Keratinocyte (primary cell): ENCODE measurements at regions not wholly inside any gene's neighbourhood (a gene's known extent, or its start where the extent isn't known, plus 50 kb on each side); places are given as distances from the start of the nearest gene placed in this dataset.
"Not testable (repeated sequence)": the region's sequence is repeated elsewhere in the genome, so short reads cannot be mapped to it uniquely, and the experiment has no call there.

Source experiments
- DNase-seq: peaks from one replicate; pipeline ENCODE4 v3.0.0-alpha.2; 2011; ENCODE audit warnings: low read depth, missing footprints, low spot score
- FAIRE-seq: peaks from 2 replicates; lab custom pipeline; 2011; peaks lifted over from hg19 to GRCh38; lab: Jason Lieb, UNC
- H2AFZ ChIP-seq: 2 replicates; pipeline ENCODE4 v1.6.0; 2012; ENCODE audit warnings: low read length, control low read depth, inconsistent platforms; ENCODE audit not compliant: control insufficient read depth
- H3K27ac ChIP-seq: 2 replicates; pipeline ENCODE4 v1.5.1; 2011; ENCODE audit warnings: low read length; ENCODE audit not compliant: control insufficient read depth, insufficient read depth
- H3K27me3 ChIP-seq: 3 replicates; pipeline ENCODE4 v1.6.0; 2011; ENCODE audit warnings: low read length; ENCODE audit not compliant: control insufficient read depth, insufficient read depth; ENCODE audit errors: extremely low read depth
- H3K36me3 ChIP-seq, 2 experiments: 2 replicates in 1 of 2; 3 replicates in 1 of 2; pipeline ENCODE4 v1.5.1; 2011; ENCODE audit warnings: low read length in 2 of 2, mild to moderate bottlenecking in 1 of 2; ENCODE audit not compliant: control insufficient read depth in 2 of 2, insufficient read depth in 2 of 2; ENCODE audit errors: extremely low read depth in 1 of 2
- H3K4me1 ChIP-seq: 3 replicates; pipeline ENCODE4 v1.5.1; 2011; ENCODE audit warnings: low read length; ENCODE audit not compliant: control insufficient read depth, insufficient read depth; ENCODE audit errors: extremely low read depth
- H3K4me2 ChIP-seq: 3 replicates; pipeline ENCODE4 v1.6.0; 2011; ENCODE audit warnings: low read depth, low read length; ENCODE audit not compliant: control insufficient read depth, insufficient read depth; ENCODE audit errors: extremely low read depth
- H3K4me3 ChIP-seq, 3 experiments: fragments of 200-600 bp in 1 of 3; sonication (generic) in 1 of 3; 2 replicates in 2 of 3; 3 replicates in 1 of 3; pipeline ENCODE4 v1.5.1; 2011 to 2016; ENCODE audit warnings: low read length in 3 of 3, mild to moderate bottlenecking in 3 of 3, control low read depth in 2 of 3, inconsistent platforms in 1 of 3, low read depth in 1 of 3, mixed read lengths in 1 of 3, mixed run types in 1 of 3, moderate library complexity in 1 of 3; ENCODE audit not compliant: control insufficient read depth in 2 of 3, insufficient read depth in 2 of 3; ENCODE audit errors: extremely low read depth in 1 of 3
- H3K79me2 ChIP-seq: 2 replicates; pipeline ENCODE4 v1.6.0; 2012; ENCODE audit warnings: low read length; ENCODE audit not compliant: control insufficient read depth, insufficient read depth
- H3K9ac ChIP-seq: 3 replicates; pipeline ENCODE4 v1.6.0; 2011; ENCODE audit warnings: low read length; ENCODE audit not compliant: control insufficient read depth, insufficient read depth; ENCODE audit errors: extremely low read depth
- H3K9me1 ChIP-seq: 3 replicates; pipeline ENCODE4 v1.6.0; 2011; ENCODE audit warnings: low read length; ENCODE audit not compliant: control insufficient read depth, insufficient read depth; ENCODE audit errors: extremely low read depth
- H3K9me3 ChIP-seq: 2 replicates; pipeline ENCODE4 v1.5.1; 2012; ENCODE audit warnings: low read depth, low read length; ENCODE audit not compliant: control insufficient read depth
- H4K20me1 ChIP-seq: 3 replicates; pipeline ENCODE4 v1.6.0; 2011; ENCODE audit warnings: low read length; ENCODE audit not compliant: control insufficient read depth, insufficient read depth; ENCODE audit errors: extremely low read depth
- CTCF ChIP-seq, 3 experiments: IDR thresholded peaks in 1 of 3; conservative IDR thresholded peaks in 1 of 3; optimal IDR thresholded peaks in 1 of 3; 2 replicates in 2 of 3; 3 replicates in 1 of 3; pipeline versions ENCODE3 to v1.5.1; 2011; ENCODE audit warnings: low read length in 3 of 3, mild to moderate bottlenecking in 3 of 3, moderate library complexity in 2 of 3, control low read depth in 1 of 3, inconsistent platforms in 1 of 3; ENCODE audit not compliant: insufficient read depth in 2 of 3; ENCODE audit errors: extremely low read depth in 1 of 3
- EZH2 ChIP-seq: IDR thresholded peaks from one replicate; pipeline ENCODE4 v1.6.1; 2012; ENCODE audit warnings: inconsistent platforms, mild to moderate bottlenecking, low read length, moderate library complexity
- dilution Hi-C: fragments of 300-500 bp; cut with MboI; formaldehyde crosslinking; loops from one replicate; pipeline ENCODE4 v1.7.0; 2020; ENCODE audit warnings: low sequenced_read_pairs; ENCODE audit not compliant: extremely low pct_ligation_motif_present

- Histone ChIP-seq H3K9ac (no peak overlapping the region), H3K27ac (no peak overlapping the region), H3K79me2 (no peaks in the 10 kb centered on the region), H3K36me3 (no peaks in the 10 kb centered on the region), H3K27me3 (no peaks in the 10 kb centered on the region), H3K4me3 (no peak overlapping the region), H3K9me3 (no peaks in the 10 kb centered on the region), H3K4me1 (no peaks in the 10 kb centered on the region), H2AFZ (no peak overlapping the region), H4K20me1 (no peaks in the 10 kb centered on the region), H3K4me2 (no peak overlapping the region), H3K9me1 (no peaks in the 10 kb centered on the region)
- DNase-seq, result no peak
- FAIRE-seq, result no peak
- dilution Hi-C loops, result no loop called here
- TF ChIP-seq EZH2, result no peak
- TF ChIP-seq CTCF (optimal IDR thresholded peaks at IDR 0.05 in 1 of 3, IDR thresholded peaks at IDR 0.05 in 1 of 3, conservative IDR thresholded peaks at IDR 0.05 in 1 of 3; ENCODE audit: extremely low read depth in 1 of 3, insufficient read depth in 2 of 3, low read length in 3 of 3), result no peak
Observed at GRCh38 chr3:86830566-86830965, 160.4 kb downstream of the VGLL3 start.

- no peak overlapping the region for H3K4me3 ChIP-seq
- FAIRE-seq (no peak), DNase-seq (no peak)
- no peak overlapping the region for H3K27ac ChIP-seq
- H3K27me3 ChIP-seq, result no peaks in the 10 kb centered on the region
- TF ChIP-seq EZH2 (no peak), CTCF (optimal IDR thresholded peaks at IDR 0.05 in 1 of 3, IDR thresholded peaks at IDR 0.05 in 1 of 3, conservative IDR thresholded peaks at IDR 0.05 in 1 of 3; ENCODE audit: extremely low read depth in 1 of 3, insufficient read depth in 2 of 3, low read length in 3 of 3) (no peak)
- H3K79me2 ChIP-seq, result no peaks in the 10 kb centered on the region
- H3K9me3 ChIP-seq, result no peaks in the 10 kb centered on the region
- H3K36me3 ChIP-seq, result no peaks in the 10 kb centered on the region
- no peaks in the 10 kb centered on the region for H3K4me1 ChIP-seq
- H2AFZ ChIP-seq, result no peak overlapping the region
- dilution Hi-C loops, result no loop called here
- no peaks in the 10 kb centered on the region for H4K20me1 ChIP-seq
- H3K9me1 ChIP-seq, result no peaks in the 10 kb centered on the region
- no peak overlapping the region for H3K4me2 ChIP-seq
- no peak overlapping the region for H3K9ac ChIP-seq
Observed at GRCh38 chr3:86828751-86829150, 162.2 kb downstream of the VGLL3 start.

- H3K27ac ChIP-seq, H4K20me1 ChIP-seq, DNase-seq, H3K9me1 ChIP-seq, H3K79me2 ChIP-seq, H3K36me3 ChIP-seq, FAIRE-seq, dilution Hi-C loops, H3K27me3 ChIP-seq, H3K4me1 ChIP-seq, H3K4me3 ChIP-seq, H3K9ac ChIP-seq, H3K9me3 ChIP-seq, H2AFZ ChIP-seq, H3K4me2 ChIP-seq: not testable (repeated sequence)
Observed at GRCh38 chr3:86827582-86827981, 163.4 kb downstream of the VGLL3 start.
